Peyer's patch (tissue), 4 donors: ENCODE measurements at regions not wholly inside any gene's neighbourhood (a gene's known extent, or its start where the extent isn't known, plus 50 kb on each side); places are given as distances from the start of the nearest gene placed in this dataset.

Experiments
- CTCF ChIP-seq, 6 experiments: fragments of 450-650 bp in 4 of 6; fragments of 200-600 bp in 2 of 6; sonication (generic) in 1 of 6; IDR thresholded peaks; one replicate each; pipeline ENCODE4 v1.5.1; 2017 to 2019; ENCODE audit warnings: antibody characterized with exemption in 6 of 6, mild to moderate bottlenecking in 3 of 6, moderate library complexity in 1 of 6
- POLR2A ChIP-seq, 2 donors: fragments of 450-650 bp; IDR thresholded peaks; one replicate each; pipeline ENCODE4 v1.5.1; 2017; ENCODE audit warnings: antibody characterized with exemption in 2 of 2, mild to moderate bottlenecking in 2 of 2, moderate library complexity in 2 of 2

GRCh38 chr6:17002123-17002522 lies 99.7 kb upstream of the STMND1 start:
- no peak for TF ChIP-seq CTCF (IDR thresholded peaks at IDR 0.05)
- no peak for TF ChIP-seq POLR2A (IDR thresholded peaks at IDR 0.05)
